ENCODE measurements at regions not wholly inside any gene's neighbourhood (a gene's known extent, or its start where the extent isn't known, plus 50 kb on each side); places are given as distances from the start of the nearest gene placed in this dataset.

GRCh38 chr5:71874521-71874920 is 155.4 kb downstream of the CARTPT start:
- TF ChIP-seq EZH2phosphoT487 (IDR thresholded peaks at IDR 0.05; ENCODE audit: insufficient read depth, low read depth): no peak
- no peak for TF ChIP-seq EZH2 (IDR thresholded peaks at IDR 0.05; ENCODE audit: insufficient read depth, poor library complexity, severe bottlenecking)
